NCI-H187 (cell line): ENCODE measurements at regions not wholly inside any gene's neighbourhood (a gene's known extent, or its start where the extent isn't known, plus 50 kb on each side); places are given as distances from the start of the nearest gene placed in this dataset.

Experiments
- DNase-seq, 2 experiments: peaks; one replicate each; lab custom pipeline; 2025; lab: John Stamatoyannopoulos, UW

GRCh38 chr14:49016381-49016780 lies 569.8 kb downstream of the RPS29 start:
- DNase-seq = no peak

- DNase-seq = no peak
Measured at GRCh38 chr14:49014476-49014875, 571.7 kb downstream of the RPS29 start.

- DNase-seq = no peak
Measured at GRCh38 chr14:49008363-49008762, 577.8 kb downstream of the RPS29 start.

GRCh38 chr14:48991141-48991540 lies 595.0 kb downstream of the RPS29 start:
- no peak for DNase-seq

GRCh38 chr14:48983351-48983888 lies 602.8 kb downstream of the RPS29 start:
- no peak for DNase-seq

GRCh38 chr14:48974994-48975393 lies 611.2 kb downstream of the RPS29 start:
- DNase-seq = no peak

- no peak for DNase-seq
Measured at GRCh38 chr14:48973151-48973550, 613.0 kb downstream of the RPS29 start.

- no peak for DNase-seq
Measured at GRCh38 chr14:48970943-48971342, 615.2 kb downstream of the RPS29 start.

GRCh38 chr14:48967419-48967818 lies 618.8 kb downstream of the RPS29 start:
- no peak for DNase-seq

GRCh38 chr14:48963231-48963790 lies 622.9 kb downstream of the RPS29 start:
- no peak for DNase-seq

GRCh38 chr14:48957486-48957885 lies 628.7 kb downstream of the RPS29 start:
- no peak for DNase-seq

GRCh38 chr14:48955857-48956256 lies 630.3 kb downstream of the RPS29 start:
- no peak for DNase-seq

GRCh38 chr14:48954446-48954845 lies 631.7 kb downstream of the RPS29 start:
- no peak for DNase-seq

GRCh38 chr14:48944809-48945208 lies 641.4 kb downstream of the RPS29 start:
- no peak for DNase-seq

- DNase-seq = no peak
Measured at GRCh38 chr14:48943913-48944312, 642.3 kb downstream of the RPS29 start.

GRCh38 chr14:48937541-48938195 lies 648.5 kb downstream of the RPS29 start:
- no peak for DNase-seq

GRCh38 chr14:48936849-48937248 lies 649.3 kb downstream of the RPS29 start:
- no peak for DNase-seq

GRCh38 chr14:48936362-48936761 lies 649.8 kb downstream of the RPS29 start:
- DNase-seq = no peak

- no peak for DNase-seq
Measured at GRCh38 chr14:48925184-48925583, 661.0 kb downstream of the RPS29 start.

- DNase-seq = no peak
Measured at GRCh38 chr14:48914921-48915320, 671.3 kb downstream of the RPS29 start.

- DNase-seq = no peak
Measured at GRCh38 chr14:48914382-48914781, 671.8 kb downstream of the RPS29 start.

GRCh38 chr14:48900565-48900964 lies 685.6 kb downstream of the RPS29 start:
- no peak for DNase-seq

GRCh38 chr14:48890333-48890732 lies 695.8 kb downstream of the RPS29 start:
- no peak for DNase-seq

- DNase-seq = no peak
Measured at GRCh38 chr14:48876806-48877340, 709.3 kb downstream of the RPS29 start.
